ENCODE measurements at regions not wholly inside any gene's neighbourhood (a gene's known extent, or its start where the extent isn't known, plus 50 kb on each side); places are given as distances from the start of the nearest gene placed in this dataset.

DNA sequence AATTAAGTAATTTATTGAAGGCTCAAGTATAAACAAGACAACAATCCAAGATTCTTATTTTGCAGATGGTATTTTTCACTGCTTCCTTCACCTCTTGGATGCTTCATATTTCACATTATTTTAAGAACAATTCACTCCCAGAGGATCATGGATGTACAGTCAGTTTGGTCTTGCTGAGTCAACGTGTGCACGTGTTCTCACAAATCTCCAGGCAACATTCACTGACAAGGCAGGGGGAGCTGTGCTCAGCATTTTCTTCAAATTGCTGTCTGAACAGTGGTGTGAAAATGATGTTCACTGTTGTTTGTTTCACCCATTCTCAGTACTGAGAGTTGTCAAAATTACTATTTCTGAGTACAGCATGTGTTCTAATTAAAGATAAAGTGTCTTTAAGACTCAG lies 118.3 kb upstream of the SLC38A4 start:
- H3K27ac ChIP-seq = no peak overlapping the region
- no peak overlapping the region for H3K4me3 ChIP-seq
- TF ChIP-seq, protein P1, sequence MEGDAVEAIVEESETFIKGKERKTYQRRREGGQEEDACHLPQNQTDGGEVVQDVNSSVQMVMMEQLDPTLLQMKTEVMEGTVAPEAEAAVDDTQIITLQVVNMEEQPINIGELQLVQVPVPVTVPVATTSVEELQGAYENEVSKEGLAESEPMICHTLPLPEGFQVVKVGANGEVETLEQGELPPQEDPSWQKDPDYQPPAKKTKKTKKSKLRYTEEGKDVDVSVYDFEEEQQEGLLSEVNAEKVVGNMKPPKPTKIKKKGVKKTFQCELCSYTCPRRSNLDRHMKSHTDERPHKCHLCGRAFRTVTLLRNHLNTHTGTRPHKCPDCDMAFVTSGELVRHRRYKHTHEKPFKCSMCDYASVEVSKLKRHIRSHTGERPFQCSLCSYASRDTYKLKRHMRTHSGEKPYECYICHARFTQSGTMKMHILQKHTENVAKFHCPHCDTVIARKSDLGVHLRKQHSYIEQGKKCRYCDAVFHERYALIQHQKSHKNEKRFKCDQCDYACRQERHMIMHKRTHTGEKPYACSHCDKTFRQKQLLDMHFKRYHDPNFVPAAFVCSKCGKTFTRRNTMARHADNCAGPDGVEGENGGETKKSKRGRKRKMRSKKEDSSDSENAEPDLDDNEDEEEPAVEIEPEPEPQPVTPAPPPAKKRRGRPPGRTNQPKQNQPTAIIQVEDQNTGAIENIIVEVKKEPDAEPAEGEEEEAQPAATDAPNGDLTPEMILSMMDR (IDR thresholded peaks at IDR 0.05) = no peak
- ATAC-seq (no peak), DNase-seq (no peak)
- H3K9me3 ChIP-seq = no peaks in the 10 kb centered on the region
- intact Hi-C loops (cut with DNase I) = no loop called here
- H3K27me3 ChIP-seq (ENCODE audit: low read depth) = no peaks in the 10 kb centered on the region
- no peaks in the 10 kb centered on the region for H3K4me1 ChIP-seq
- H3K36me3 ChIP-seq = no peaks in the 10 kb centered on the region

GRCh38 chr12:46944771-46945170 lies 119.0 kb upstream of the SLC38A4 start:
- no peak overlapping the region for H3K27ac ChIP-seq
- no peaks in the 10 kb centered on the region for H3K4me1 ChIP-seq
- H3K9me3 ChIP-seq = no peaks in the 10 kb centered on the region
- H3K27me3 ChIP-seq (ENCODE audit: low read depth) = no peaks in the 10 kb centered on the region
- DNase-seq = no peak
- H3K4me3 ChIP-seq = no peak overlapping the region
- no peaks in the 10 kb centered on the region for H3K36me3 ChIP-seq
- intact Hi-C loops (cut with DNase I) = no loop called here
- TF ChIP-seq, protein P1 (IDR thresholded peaks at IDR 0.05) = no peak
- no peak for ATAC-seq

DNA sequence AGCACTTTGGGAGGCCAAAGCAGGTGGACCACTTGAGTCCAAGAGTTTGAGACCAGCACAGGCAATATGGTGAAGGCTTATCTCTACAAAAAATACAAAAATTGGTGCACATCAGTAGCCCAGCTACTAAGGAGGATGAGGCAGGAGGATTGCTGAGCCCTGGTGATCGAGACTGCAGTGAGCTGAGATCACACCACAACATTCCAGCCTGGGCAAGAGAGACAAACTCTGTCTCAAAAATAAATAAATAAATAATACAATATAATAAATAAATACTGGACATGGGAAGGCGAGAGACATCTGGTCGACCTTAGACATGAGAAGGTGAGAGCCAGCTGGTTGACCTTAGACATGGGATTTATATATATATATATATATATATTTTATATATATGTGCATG lies 119.8 kb upstream of the SLC38A4 start:
- H3K36me3 ChIP-seq = no peaks in the 10 kb centered on the region
- H3K27ac ChIP-seq = no peak overlapping the region
- H3K27me3 ChIP-seq (ENCODE audit: low read depth) = no peaks in the 10 kb centered on the region
- no peaks in the 10 kb centered on the region for H3K9me3 ChIP-seq
- TF ChIP-seq, protein P1 (IDR thresholded peaks at IDR 0.05) = no peak
- ATAC-seq (no peak), DNase-seq (no peak)
- intact Hi-C loops (cut with DNase I) = no loop called here
- no peak overlapping the region for H3K4me3 ChIP-seq
- H3K4me1 ChIP-seq = no peaks in the 10 kb centered on the region

GRCh38 chr12:46946137-46946536 lies 120.3 kb upstream of the SLC38A4 start:
- DNase-seq = no peak
- H3K36me3 ChIP-seq = no peaks in the 10 kb centered on the region
- no peak for ATAC-seq
- H3K9me3 ChIP-seq = no peaks in the 10 kb centered on the region
- TF ChIP-seq, protein P1 (IDR thresholded peaks at IDR 0.05) = no peak
- intact Hi-C loops (cut with DNase I) = no loop called here
- no peak overlapping the region for H3K4me3 ChIP-seq
- no peak overlapping the region for H3K27ac ChIP-seq
- no peaks in the 10 kb centered on the region for H3K27me3 ChIP-seq (ENCODE audit: low read depth)
- no peaks in the 10 kb centered on the region for H3K4me1 ChIP-seq

GRCh38 chr12:46948936-46949545 lies 123.2 kb upstream of the SLC38A4 start:
- DNase-seq = no peak
- H3K4me3 ChIP-seq = no peak overlapping the region
- H3K4me1 ChIP-seq = no peaks in the 10 kb centered on the region
- H3K27ac ChIP-seq = no peak overlapping the region
- H3K9me3 ChIP-seq = no peaks in the 10 kb centered on the region
- ATAC-seq = no peak
- TF ChIP-seq, protein P1 (IDR thresholded peaks at IDR 0.05) = no peak
- H3K27me3 ChIP-seq (ENCODE audit: low read depth) = no peaks in the 10 kb centered on the region
- intact Hi-C loops (cut with DNase I) = no loop called here
- no peaks in the 10 kb centered on the region for H3K36me3 ChIP-seq
